HEK293 (cell line): ENCODE measurements at regions not wholly inside any gene's neighbourhood (a gene's known extent, or its start where the extent isn't known, plus 50 kb on each side); places are given as distances from the start of the nearest gene placed in this dataset.

Source experiments
- CTCF ChIP-seq: fragments of 450-650 bp; formaldehyde crosslinking; IDR thresholded peaks from 2 replicates; pipeline ENCODE4 v1.5.1; 2016; ENCODE audit warnings: missing biosample characterization, missing genetic modification characterization
- EGR2 ChIP-seq: fragments of 450-650 bp; formaldehyde crosslinking; IDR thresholded peaks from 2 replicates; pipeline ENCODE4 v1.5.1; 2016; ENCODE audit warnings: low read depth, missing biosample characterization, missing genetic modification characterization
- KLF1 ChIP-seq: fragments of 450-650 bp; formaldehyde crosslinking; IDR thresholded peaks from 2 replicates; pipeline ENCODE4 v1.5.1; 2016; ENCODE audit warnings: missing biosample characterization, missing genetic modification characterization
- KLF16 ChIP-seq: fragments of 450-650 bp; formaldehyde crosslinking; IDR thresholded peaks from 2 replicates; pipeline ENCODE4 v1.5.1; 2017; ENCODE audit warnings: missing biosample characterization, missing genetic modification characterization
- PATZ1 ChIP-seq: fragments of 450-650 bp; formaldehyde crosslinking; IDR thresholded peaks from 2 replicates; pipeline ENCODE4 v1.5.1; 2016; ENCODE audit warnings: missing biosample characterization, missing genetic modification characterization
- REST ChIP-seq: fragments of 450-650 bp; formaldehyde crosslinking; IDR thresholded peaks from 2 replicates; pipeline ENCODE4 v1.5.1; 2016; ENCODE audit warnings: missing biosample characterization, missing genetic modification characterization
- ZBTB1 ChIP-seq: fragments of 450-650 bp; formaldehyde crosslinking; IDR thresholded peaks from 2 replicates; pipeline ENCODE4 v1.5.1; 2016; ENCODE audit warnings: missing biosample characterization, missing genetic modification characterization
- ZFP3 ChIP-seq: fragments of 450-650 bp; formaldehyde crosslinking; IDR thresholded peaks from 2 replicates; pipeline ENCODE4 v1.5.1; 2016; ENCODE audit warnings: low read depth, missing biosample characterization, missing genetic modification characterization
- ZNF112 ChIP-seq: fragments of 450-650 bp; formaldehyde crosslinking; IDR thresholded peaks from 2 replicates; pipeline ENCODE4 v1.5.0; 2017; ENCODE audit warnings: missing biosample characterization, missing genetic modification characterization

- TF ChIP-seq KLF1, result no peak
- no peak for TF ChIP-seq ZFP3 (tag by site-specific recombination)
- TF ChIP-seq EGR2 (tag by site-specific recombination), result no peak
- TF ChIP-seq CTCF (tag by site-specific recombination), result no peak
- TF ChIP-seq ZBTB1 (tag by site-specific recombination), result no peak
- TF ChIP-seq REST, result no peak
- no peak for TF ChIP-seq KLF16 (tag by site-specific recombination)
- TF ChIP-seq ZNF112, result no peak
- no peak for TF ChIP-seq PATZ1 (tag by site-specific recombination)
These were observed 116.2 kb downstream of the PDHA2 start for GRCh38 chr4:95956094-95956493.
